HG03095 (cell line): ENCODE measurements at regions not wholly inside any gene's neighbourhood (a gene's known extent, or its start where the extent isn't known, plus 50 kb on each side); places are given as distances from the start of the nearest gene placed in this dataset.

Experiments
- ATAC-seq: cut with Tn5 transposase; IDR thresholded peaks from one replicate; pipeline ENCODE4 v1.9.1; 2021; ENCODE audit warnings: moderate library complexity; ENCODE audit not compliant: unreplicated experiment

- ATAC-seq = no peak
Observed at GRCh38 chr20:24718277-24718676, 230.8 kb upstream of the CST7 start.

- no peak for ATAC-seq
Observed at GRCh38 chr20:24718696-24719095, 230.4 kb upstream of the CST7 start.

- ATAC-seq = no peak
Observed at GRCh38 chr20:24720957-24721356, 228.1 kb upstream of the CST7 start.

GRCh38 chr20:24721891-24722568 lies 227.0 kb upstream of the CST7 start:
- no peak for ATAC-seq

- no peak for ATAC-seq
Observed at GRCh38 chr20:24722586-24722985, 226.5 kb upstream of the CST7 start.

- ATAC-seq = no peak
Observed at GRCh38 chr20:24723186-24723585, 225.9 kb upstream of the CST7 start.

GRCh38 chr20:24723647-24724352 lies 225.3 kb upstream of the CST7 start:
- ATAC-seq = no peak

GRCh38 chr20:24724982-24725533 lies 224.0 kb upstream of the CST7 start:
- ATAC-seq = no peak

- no peak for ATAC-seq
Observed at GRCh38 chr20:24727795-24728194, 221.3 kb upstream of the CST7 start.

- no peak for ATAC-seq
Observed at GRCh38 chr20:24729896-24730605, 219.0 kb upstream of the CST7 start.

GRCh38 chr20:24730750-24731149 lies 218.3 kb upstream of the CST7 start:
- ATAC-seq = no peak

- ATAC-seq = no peak
Observed at GRCh38 chr20:24731312-24731711, 217.8 kb upstream of the CST7 start.

- ATAC-seq = no peak
Observed at GRCh38 chr20:24732076-24732475, 217.0 kb upstream of the CST7 start.

GRCh38 chr20:24732599-24732998 lies 216.5 kb upstream of the CST7 start:
- no peak for ATAC-seq

GRCh38 chr20:24733416-24733815 lies 215.7 kb upstream of the CST7 start:
- ATAC-seq = no peak

- ATAC-seq = no peak
Observed at GRCh38 chr20:24734139-24734538, 214.9 kb upstream of the CST7 start.

- ATAC-seq = no peak
Observed at GRCh38 chr20:24735263-24735662, 213.8 kb upstream of the CST7 start.

GRCh38 chr20:24736131-24736843 lies 212.8 kb upstream of the CST7 start:
- ATAC-seq = no peak

- no peak for ATAC-seq
Observed at GRCh38 chr20:24736844-24737211, 212.2 kb upstream of the CST7 start.

- no peak for ATAC-seq
Observed at GRCh38 chr20:24737212-24737850, 211.7 kb upstream of the CST7 start.
